Muscle layer of colon (tissue), 2 donors: ENCODE measurements at regions not wholly inside any gene's neighbourhood (a gene's known extent, or its start where the extent isn't known, plus 50 kb on each side); places are given as distances from the start of the nearest gene placed in this dataset.

Experiments
- H3K27ac ChIP-seq: one replicate; pipeline ENCODE4 v1.7.0; 2013; ENCODE audit warnings: low read depth, mild to moderate bottlenecking, low read length, moderate library complexity
- H3K27me3 ChIP-seq, 2 donors: one replicate each; pipeline ENCODE4 v1.7.0; 2013; ENCODE audit warnings: low read length in 2 of 2, mild to moderate bottlenecking in 2 of 2; ENCODE audit not compliant: insufficient read depth in 2 of 2, control insufficient read depth in 1 of 2
- H3K36me3 ChIP-seq: one replicate; pipeline ENCODE4 v1.7.0; 2013; ENCODE audit warnings: mild to moderate bottlenecking, low read length; ENCODE audit not compliant: insufficient read depth
- H3K4me1 ChIP-seq: one replicate; pipeline ENCODE4 v1.7.0; 2013; ENCODE audit warnings: mild to moderate bottlenecking, low read length; ENCODE audit not compliant: insufficient read depth
- H3K4me3 ChIP-seq, 2 donors: one replicate each; pipeline ENCODE4 v1.7.0; 2013; ENCODE audit warnings: low read length in 2 of 2, low read depth in 1 of 2, mild to moderate bottlenecking in 1 of 2, moderate library complexity in 1 of 2
- H3K9ac ChIP-seq: one replicate; pipeline ENCODE4 v1.7.0; 2013; ENCODE audit warnings: low read length
- H3K9me3 ChIP-seq: one replicate; pipeline ENCODE4 v1.7.0; 2013; ENCODE audit warnings: mild to moderate bottlenecking, low read length
- donor health status: abdominal sarcoma.
- donor health status: Adenocarcinoma of cecum.

GRCh38 chr12:84198294-84198946, 714.2 kb downstream of the SLC6A15 start:
- Histone ChIP-seq H3K36me3 (no peaks in the 10 kb centered on the region), H3K27me3 (no peaks in the 10 kb centered on the region), H3K4me3 (no peak overlapping the region), H3K4me1 (no peaks in the 10 kb centered on the region), H3K27ac (no peak overlapping the region), H3K9me3 (no peaks in the 10 kb centered on the region), H3K9ac (no peak overlapping the region)

DNA sequence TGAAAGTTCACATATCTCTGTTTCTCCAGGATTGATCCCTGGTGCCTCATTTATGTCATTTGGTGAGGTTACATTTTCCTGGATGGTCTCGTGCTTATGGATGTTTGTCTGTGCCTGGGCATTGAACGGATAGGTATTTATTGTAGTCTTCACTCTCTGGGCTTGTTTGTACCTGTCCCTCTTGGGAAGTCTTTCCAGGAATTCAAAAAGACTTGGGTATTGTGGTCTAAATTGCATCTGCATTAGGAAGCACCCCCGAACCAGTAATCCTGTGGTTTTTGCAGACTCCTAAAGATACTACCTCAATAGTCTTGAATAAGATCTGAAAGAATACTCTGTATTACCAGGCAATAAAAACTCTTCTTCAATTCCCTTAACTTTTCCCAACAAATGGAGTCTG, 720.8 kb downstream of the SLC6A15 start:
- H3K27ac ChIP-seq: no peak overlapping the region
- no peaks in the 10 kb centered on the region for H3K36me3 ChIP-seq
- no peaks in the 10 kb centered on the region for H3K27me3 ChIP-seq
- H3K4me3 ChIP-seq: no peak overlapping the region
- H3K9me3 ChIP-seq: no peaks in the 10 kb centered on the region
- H3K9ac ChIP-seq: no peak overlapping the region
- H3K4me1 ChIP-seq: no peaks in the 10 kb centered on the region

GRCh38 chr12:84186433-84186832, 726.2 kb downstream of the SLC6A15 start:
- no peak overlapping the region for H3K27ac ChIP-seq
- H3K4me3 ChIP-seq: no peak overlapping the region
- no peak overlapping the region for H3K9ac ChIP-seq
- H3K36me3 ChIP-seq: no peaks in the 10 kb centered on the region
- H3K4me1 ChIP-seq: no peaks in the 10 kb centered on the region
- H3K9me3 ChIP-seq: no peaks in the 10 kb centered on the region
- no peaks in the 10 kb centered on the region for H3K27me3 ChIP-seq

GRCh38 chr12:84183576-84183975, 729.0 kb downstream of the SLC6A15 start:
- H3K9ac ChIP-seq: no peak overlapping the region
- no peaks in the 10 kb centered on the region for H3K9me3 ChIP-seq
- H3K27me3 ChIP-seq: no peaks in the 10 kb centered on the region
- H3K4me3 ChIP-seq: no peak overlapping the region
- no peaks in the 10 kb centered on the region for H3K36me3 ChIP-seq
- H3K27ac ChIP-seq: no peak overlapping the region
- no peaks in the 10 kb centered on the region for H3K4me1 ChIP-seq

DNA sequence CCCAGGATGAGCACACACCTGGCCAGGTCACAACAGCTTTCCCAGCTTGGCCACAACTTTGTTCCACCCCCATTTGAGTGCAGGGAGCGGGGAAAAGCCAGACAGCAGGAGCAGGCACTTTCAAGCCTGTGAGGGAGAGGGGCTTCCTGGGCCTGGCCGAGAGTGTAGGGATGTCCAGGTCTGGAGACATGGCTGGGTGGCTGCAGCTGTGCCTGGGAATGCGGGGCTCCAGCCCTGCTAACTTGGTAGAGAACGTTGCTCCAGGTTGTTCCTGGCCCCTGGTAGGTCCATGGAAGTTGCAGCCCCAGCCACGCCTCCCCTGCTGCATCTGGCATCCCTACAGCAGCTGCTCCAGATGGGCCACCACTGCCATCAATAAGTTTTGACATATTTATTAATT, 738.5 kb downstream of the SLC6A15 start:
- Histone ChIP-seq H3K27me3 (no peaks in the 10 kb centered on the region), H3K9me3 (no peaks in the 10 kb centered on the region), H3K9ac (no peak overlapping the region), H3K36me3 (no peaks in the 10 kb centered on the region), H3K4me3 (no peak overlapping the region), H3K27ac (no peak overlapping the region), H3K4me1 (no peaks in the 10 kb centered on the region)

DNA sequence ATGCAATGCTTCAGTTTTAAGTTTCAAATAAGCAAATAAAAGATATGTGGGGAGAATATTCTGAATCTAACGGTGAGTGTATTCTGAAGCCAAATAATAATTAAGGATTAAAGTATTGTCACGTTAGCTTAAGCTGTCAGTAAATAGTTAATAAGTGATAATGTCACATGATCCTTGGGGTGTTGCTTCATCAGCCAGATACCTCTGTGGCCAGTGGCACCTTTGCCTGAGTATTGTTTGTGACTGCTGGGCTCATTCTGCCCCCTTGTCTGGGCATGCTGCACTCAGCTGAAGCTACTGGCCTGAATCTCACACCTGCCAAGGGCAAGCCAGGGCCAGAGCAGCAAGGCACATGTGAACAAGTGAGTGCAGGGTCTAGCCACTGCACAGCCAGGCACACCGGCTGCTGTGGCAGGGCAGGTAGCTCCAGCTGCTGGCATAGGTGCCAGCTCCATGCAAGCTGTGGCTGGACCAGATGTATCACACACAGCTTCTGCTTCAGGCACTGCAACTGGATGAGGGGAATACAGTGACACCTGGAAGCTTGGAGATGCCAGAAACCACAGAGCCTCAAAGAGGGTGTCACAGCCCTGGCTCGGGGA, 739.7 kb downstream of the SLC6A15 start:
- Histone ChIP-seq H3K9ac (no peak overlapping the region), H3K9me3 (no peaks in the 10 kb centered on the region), H3K27me3 (no peaks in the 10 kb centered on the region), H3K4me1 (no peaks in the 10 kb centered on the region), H3K36me3 (no peaks in the 10 kb centered on the region), H3K27ac (no peak overlapping the region), H3K4me3 (no peak overlapping the region)

DNA sequence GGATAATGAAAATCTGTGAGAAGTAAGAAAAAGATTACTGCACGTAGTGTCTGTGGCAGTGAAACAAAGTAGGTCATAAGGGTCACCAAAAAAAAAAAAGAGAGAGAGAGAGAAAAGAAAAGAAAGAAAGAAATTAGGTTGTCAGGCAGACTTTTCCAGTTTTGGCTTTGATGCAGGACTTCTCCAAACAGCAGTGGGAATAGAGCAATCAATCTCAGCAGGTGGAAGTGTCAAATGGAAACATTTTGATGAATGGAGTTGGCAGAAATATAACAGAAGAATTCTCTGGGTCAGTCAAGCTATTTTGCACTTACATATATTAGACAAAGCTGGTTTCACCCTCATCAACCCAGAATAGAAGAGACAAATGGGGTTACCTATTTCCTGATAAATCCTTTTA, 745.8 kb downstream of the SLC6A15 start:
- Histone ChIP-seq H3K4me3 (no peak overlapping the region), H3K36me3 (no peaks in the 10 kb centered on the region), H3K27ac (no peak overlapping the region), H3K27me3 (no peaks in the 10 kb centered on the region), H3K9me3 (no peaks in the 10 kb centered on the region), H3K4me1 (no peaks in the 10 kb centered on the region), H3K9ac (no peak overlapping the region)

DNA sequence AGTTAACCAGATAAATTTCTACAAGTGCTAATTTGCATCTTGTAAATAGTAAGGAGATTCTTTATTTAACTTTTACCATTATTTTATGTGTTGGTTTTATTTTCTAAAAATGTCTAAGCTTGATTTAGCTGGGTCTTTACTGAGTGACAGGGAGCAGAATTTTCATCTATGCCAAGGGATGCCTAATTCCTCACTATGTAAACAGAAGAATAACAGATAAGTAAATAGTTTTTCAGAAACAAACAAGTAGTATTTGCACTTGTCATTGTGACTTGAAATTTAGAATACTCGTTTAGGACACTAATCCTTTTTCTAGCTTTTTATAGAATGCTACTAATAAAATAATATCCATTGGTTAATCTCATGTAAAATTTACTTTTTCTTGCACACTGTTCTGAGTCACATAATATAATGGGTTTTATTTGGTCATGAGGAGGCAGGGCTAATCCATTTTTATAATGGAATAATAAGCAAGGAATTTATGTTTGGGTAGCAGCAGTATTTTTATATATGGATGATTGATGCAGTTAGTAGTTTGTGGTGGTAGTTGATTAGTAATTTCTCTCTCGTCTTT, 746.5 kb downstream of the SLC6A15 start:
- H3K4me3 ChIP-seq: no peak overlapping the region

DNA sequence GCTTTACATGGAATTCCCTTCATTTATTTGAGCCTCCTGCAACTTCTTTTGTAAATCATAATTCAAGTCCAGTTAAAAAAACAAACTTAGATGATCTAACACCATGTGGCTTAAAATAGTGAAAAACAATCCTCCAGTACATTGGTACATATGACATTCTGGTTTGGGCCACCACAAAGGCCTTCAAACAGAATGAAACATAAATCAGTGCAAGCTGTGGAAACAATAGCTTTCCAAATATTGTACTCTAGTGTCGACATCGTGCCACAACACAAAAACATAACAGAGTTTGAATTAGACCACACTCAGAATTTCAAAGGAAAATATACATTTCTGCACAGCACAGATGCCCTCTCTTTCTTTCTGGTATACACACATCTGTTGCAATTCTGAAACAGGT, 751.3 kb downstream of the SLC6A15 start:
- H3K27me3 ChIP-seq: no peaks in the 10 kb centered on the region
- H3K9ac ChIP-seq: no peak overlapping the region
- no peaks in the 10 kb centered on the region for H3K9me3 ChIP-seq
- H3K4me3 ChIP-seq: no peak overlapping the region
- H3K36me3 ChIP-seq: no peaks in the 10 kb centered on the region
- H3K4me1 ChIP-seq: no peaks in the 10 kb centered on the region
- H3K27ac ChIP-seq: no peak overlapping the region

More for the DNA sequence above, 746.5 kb downstream of the SLC6A15 start:
- no peak overlapping the region for H3K27ac ChIP-seq
- no peaks in the 10 kb centered on the region for H3K4me1 ChIP-seq
- no peaks in the 10 kb centered on the region for H3K27me3 ChIP-seq
- no peak overlapping the region for H3K9ac ChIP-seq
- no peaks in the 10 kb centered on the region for H3K36me3 ChIP-seq
- no peaks in the 10 kb centered on the region for H3K9me3 ChIP-seq

DNA sequence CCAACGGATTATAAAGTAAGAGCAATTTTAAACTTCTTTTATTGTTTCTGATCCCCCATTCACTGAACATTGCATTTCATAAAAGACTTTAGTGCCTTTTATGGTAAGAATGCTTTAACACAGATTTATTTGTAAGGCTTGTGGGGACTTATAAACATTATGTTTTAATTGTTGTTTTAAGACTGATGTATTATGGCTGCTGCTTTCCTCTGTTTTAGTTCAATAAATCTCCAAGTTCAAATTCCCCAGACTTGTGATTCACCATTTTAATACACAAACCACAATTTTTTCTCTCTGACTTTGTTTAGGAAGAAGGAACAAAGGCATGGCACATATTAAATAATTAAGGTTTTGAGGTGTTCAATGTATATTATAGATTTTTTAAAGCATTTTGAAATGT, 753.3 kb downstream of the SLC6A15 start:
- Histone ChIP-seq H3K9me3 (no peaks in the 10 kb centered on the region), H3K27ac (no peak overlapping the region), H3K27me3 (no peaks in the 10 kb centered on the region), H3K9ac (no peak overlapping the region), H3K36me3 (no peaks in the 10 kb centered on the region), H3K4me3 (no peak overlapping the region), H3K4me1 (no peaks in the 10 kb centered on the region)

DNA sequence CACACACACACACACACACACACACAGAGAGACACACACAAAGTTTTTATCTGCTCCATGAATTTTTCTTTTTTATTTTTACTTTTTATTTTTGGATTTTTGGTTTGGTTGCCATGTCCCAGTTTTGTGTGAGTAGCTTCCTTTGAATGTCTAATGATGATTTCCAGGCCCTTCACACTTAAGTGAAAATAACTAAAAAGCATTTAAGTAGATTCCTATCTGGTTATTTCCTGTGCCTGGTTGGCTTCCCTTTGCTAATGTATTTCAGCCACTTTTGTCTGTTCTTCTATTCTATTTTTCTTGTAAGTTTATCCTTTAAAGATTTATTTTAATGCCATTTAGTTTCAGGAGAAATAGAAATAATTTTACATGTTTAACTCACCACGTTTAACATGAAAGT, 755.4 kb downstream of the SLC6A15 start:
- Histone ChIP-seq H3K4me1 (no peaks in the 10 kb centered on the region), H3K36me3 (no peaks in the 10 kb centered on the region), H3K9ac (no peak overlapping the region), H3K4me3 (no peak overlapping the region), H3K27ac (no peak overlapping the region), H3K9me3 (no peaks in the 10 kb centered on the region), H3K27me3 (no peaks in the 10 kb centered on the region)
